GM23338 (cell line): ENCODE measurements at regions not wholly inside any gene's neighbourhood (a gene's known extent, or its start where the extent isn't known, plus 50 kb on each side); places are given as distances from the start of the nearest gene placed in this dataset.

Source experiments
- EZH2 ChIP-seq: fragments of 200-600 bp; sonication (generic); IDR thresholded peaks from one replicate; pipeline ENCODE4 v1.8.0; 2017; ENCODE audit warnings: antibody characterized with exemption, mild to moderate bottlenecking, low read depth; ENCODE audit not compliant: unreplicated experiment
- EZH2phosphoT487 ChIP-seq: fragments of 200-600 bp; sonication (generic); IDR thresholded peaks from one replicate; pipeline ENCODE4 v1.8.1; 2018; ENCODE audit warnings: antibody characterized with exemption; ENCODE audit not compliant: unreplicated experiment
- JUNB ChIP-seq: IDR thresholded peaks from one replicate; pipeline ENCODE4 v1.6.1; 2016; ENCODE audit warnings: antibody characterized with exemption; ENCODE audit not compliant: unreplicated experiment
- POLR2AphosphoS5 ChIP-seq: IDR thresholded peaks from 2 replicates; pipeline ENCODE4 v1.6.1; 2016; ENCODE audit warnings: antibody characterized with exemption, low read depth
- STAT1 ChIP-seq: IDR thresholded peaks from one replicate; pipeline ENCODE4 v1.6.1; 2016; ENCODE audit warnings: antibody characterized with exemption; ENCODE audit not compliant: unreplicated experiment
- TF ChIP-seq, protein P1 (sequence below), 2 experiments: fragments of 200-600 bp in 1 of 2; sonication (generic) in 1 of 2; conservative IDR thresholded peaks; 2 replicates each; pipeline versions ENCODE4 v1.5.1 to v1.6.1; 2016 to 2017; ENCODE audit warnings: antibody characterized with exemption in 2 of 2, low read depth in 2 of 2, mild to moderate bottlenecking in 2 of 2, moderate library complexity in 1 of 2
- TF ChIP-seq, protein P2 (sequence below): IDR thresholded peaks from one replicate; pipeline ENCODE4 v1.6.1; 2018; ENCODE audit warnings: antibody characterized with exemption; ENCODE audit not compliant: unreplicated experiment

DNA sequence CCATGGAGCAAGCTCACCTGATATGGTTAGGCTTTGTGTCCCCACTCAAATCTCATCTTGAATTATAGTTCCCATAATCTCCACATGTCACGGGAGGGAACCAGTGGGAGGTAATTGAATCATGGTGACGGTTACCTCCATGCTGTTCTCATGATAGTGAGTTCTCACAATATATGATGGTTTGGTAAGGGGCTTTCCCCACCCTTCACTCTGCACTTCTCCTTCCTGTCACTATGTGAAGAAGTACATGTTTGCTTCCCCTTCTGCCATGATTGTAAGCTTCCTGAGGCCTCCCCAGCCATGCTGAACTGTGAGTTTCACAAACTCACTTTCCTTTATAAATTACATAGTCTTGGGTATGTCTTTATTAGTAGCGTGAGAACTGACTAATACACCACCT, 435.7 kb upstream of the ID2 start:
- no peak for TF ChIP-seq EZH2
- TF ChIP-seq POLR2AphosphoS5 = no peak
- TF ChIP-seq, protein P1, sequence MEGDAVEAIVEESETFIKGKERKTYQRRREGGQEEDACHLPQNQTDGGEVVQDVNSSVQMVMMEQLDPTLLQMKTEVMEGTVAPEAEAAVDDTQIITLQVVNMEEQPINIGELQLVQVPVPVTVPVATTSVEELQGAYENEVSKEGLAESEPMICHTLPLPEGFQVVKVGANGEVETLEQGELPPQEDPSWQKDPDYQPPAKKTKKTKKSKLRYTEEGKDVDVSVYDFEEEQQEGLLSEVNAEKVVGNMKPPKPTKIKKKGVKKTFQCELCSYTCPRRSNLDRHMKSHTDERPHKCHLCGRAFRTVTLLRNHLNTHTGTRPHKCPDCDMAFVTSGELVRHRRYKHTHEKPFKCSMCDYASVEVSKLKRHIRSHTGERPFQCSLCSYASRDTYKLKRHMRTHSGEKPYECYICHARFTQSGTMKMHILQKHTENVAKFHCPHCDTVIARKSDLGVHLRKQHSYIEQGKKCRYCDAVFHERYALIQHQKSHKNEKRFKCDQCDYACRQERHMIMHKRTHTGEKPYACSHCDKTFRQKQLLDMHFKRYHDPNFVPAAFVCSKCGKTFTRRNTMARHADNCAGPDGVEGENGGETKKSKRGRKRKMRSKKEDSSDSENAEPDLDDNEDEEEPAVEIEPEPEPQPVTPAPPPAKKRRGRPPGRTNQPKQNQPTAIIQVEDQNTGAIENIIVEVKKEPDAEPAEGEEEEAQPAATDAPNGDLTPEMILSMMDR (conservative IDR thresholded peaks at IDR 0.05; ENCODE audit: low read depth in 2 of 2) = no peak
- TF ChIP-seq, protein P2, sequence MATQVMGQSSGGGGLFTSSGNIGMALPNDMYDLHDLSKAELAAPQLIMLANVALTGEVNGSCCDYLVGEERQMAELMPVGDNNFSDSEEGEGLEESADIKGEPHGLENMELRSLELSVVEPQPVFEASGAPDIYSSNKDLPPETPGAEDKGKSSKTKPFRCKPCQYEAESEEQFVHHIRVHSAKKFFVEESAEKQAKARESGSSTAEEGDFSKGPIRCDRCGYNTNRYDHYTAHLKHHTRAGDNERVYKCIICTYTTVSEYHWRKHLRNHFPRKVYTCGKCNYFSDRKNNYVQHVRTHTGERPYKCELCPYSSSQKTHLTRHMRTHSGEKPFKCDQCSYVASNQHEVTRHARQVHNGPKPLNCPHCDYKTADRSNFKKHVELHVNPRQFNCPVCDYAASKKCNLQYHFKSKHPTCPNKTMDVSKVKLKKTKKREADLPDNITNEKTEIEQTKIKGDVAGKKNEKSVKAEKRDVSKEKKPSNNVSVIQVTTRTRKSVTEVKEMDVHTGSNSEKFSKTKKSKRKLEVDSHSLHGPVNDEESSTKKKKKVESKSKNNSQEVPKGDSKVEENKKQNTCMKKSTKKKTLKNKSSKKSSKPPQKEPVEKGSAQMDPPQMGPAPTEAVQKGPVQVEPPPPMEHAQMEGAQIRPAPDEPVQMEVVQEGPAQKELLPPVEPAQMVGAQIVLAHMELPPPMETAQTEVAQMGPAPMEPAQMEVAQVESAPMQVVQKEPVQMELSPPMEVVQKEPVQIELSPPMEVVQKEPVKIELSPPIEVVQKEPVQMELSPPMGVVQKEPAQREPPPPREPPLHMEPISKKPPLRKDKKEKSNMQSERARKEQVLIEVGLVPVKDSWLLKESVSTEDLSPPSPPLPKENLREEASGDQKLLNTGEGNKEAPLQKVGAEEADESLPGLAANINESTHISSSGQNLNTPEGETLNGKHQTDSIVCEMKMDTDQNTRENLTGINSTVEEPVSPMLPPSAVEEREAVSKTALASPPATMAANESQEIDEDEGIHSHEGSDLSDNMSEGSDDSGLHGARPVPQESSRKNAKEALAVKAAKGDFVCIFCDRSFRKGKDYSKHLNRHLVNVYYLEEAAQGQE = no peak
- no peak for TF ChIP-seq EZH2phosphoT487
- TF ChIP-seq JUNB = no peak
- TF ChIP-seq STAT1 = no peak
